Thyroid gland (tissue), 4 donors: ENCODE measurements at regions not wholly inside any gene's neighbourhood (a gene's known extent, or its start where the extent isn't known, plus 50 kb on each side); places are given as distances from the start of the nearest gene placed in this dataset.
A peak's percentile ranks its signal among the peaks of the same experiment; 100 is the strongest.

Experiments used
- DNase-seq, 2 donors: peaks; one replicate each; pipeline ENCODE4 v3.0.0-alpha.2; 2019
- H3K27ac ChIP-seq, 3 donors: fragments of 200-600 bp; sonication (generic); 1 replicate in 2 of 3; 2 replicates in 1 of 3; pipeline ENCODE4 v1.5.1; 2016 to 2019; ENCODE audit warnings: mild to moderate bottlenecking in 1 of 3, moderate library complexity in 1 of 3
- H3K27me3 ChIP-seq: fragments of 200-600 bp; sonication (generic); one replicate; pipeline ENCODE4 v1.5.1; 2019
- H3K36me3 ChIP-seq, 2 donors: fragments of 200-600 bp; sonication (generic); one replicate each; pipeline ENCODE4 v1.5.1; 2016 to 2019
- H3K4me1 ChIP-seq, 2 donors: fragments of 200-600 bp; sonication (generic); one replicate each; pipeline ENCODE4 v1.5.1; 2017 to 2019
- H3K4me3 ChIP-seq, 3 donors: fragments of 200-600 bp; sonication (generic); replicated peaks in 1 of 3; 1 replicate in 2 of 3; 2 replicates in 1 of 3; pipeline ENCODE4 v1.5.1; 2016; ENCODE audit warnings: mild to moderate bottlenecking in 1 of 3
- H3K9me3 ChIP-seq: fragments of 200-600 bp; sonication (generic); one replicate; pipeline ENCODE4 v1.5.1; 2017
- CTCF ChIP-seq, 6 experiments: fragments of 200-600 bp in 3 of 6; fragments of 450-650 bp in 3 of 6; sonication (generic) in 3 of 6; IDR thresholded peaks; one replicate each; pipeline ENCODE4 v1.5.1; 2016 to 2019; ENCODE audit warnings: antibody characterized with exemption in 6 of 6, mild to moderate bottlenecking in 2 of 6, inconsistent platforms in 1 of 6, moderate library complexity in 1 of 6
- POLR2A ChIP-seq, 2 donors: fragments of 450-650 bp; IDR thresholded peaks; one replicate each; pipeline ENCODE4 v1.6.1; 2017; ENCODE audit warnings: antibody characterized with exemption in 2 of 2, mild to moderate bottlenecking in 2 of 2, moderate library complexity in 1 of 2
- WGBS, 2 donors: methylation state at CpG; one replicate each; pipeline ENCODE4 v1.1.5; 2017; 5-methylcytosine and 5-hydroxymethylcytosine counted together
- intact Hi-C: fragments of 100-400 bp; cut with DNase I; formaldehyde crosslinking; loops from one replicate; pipeline ENCODE4 v1.15.1; 2023

DNA sequence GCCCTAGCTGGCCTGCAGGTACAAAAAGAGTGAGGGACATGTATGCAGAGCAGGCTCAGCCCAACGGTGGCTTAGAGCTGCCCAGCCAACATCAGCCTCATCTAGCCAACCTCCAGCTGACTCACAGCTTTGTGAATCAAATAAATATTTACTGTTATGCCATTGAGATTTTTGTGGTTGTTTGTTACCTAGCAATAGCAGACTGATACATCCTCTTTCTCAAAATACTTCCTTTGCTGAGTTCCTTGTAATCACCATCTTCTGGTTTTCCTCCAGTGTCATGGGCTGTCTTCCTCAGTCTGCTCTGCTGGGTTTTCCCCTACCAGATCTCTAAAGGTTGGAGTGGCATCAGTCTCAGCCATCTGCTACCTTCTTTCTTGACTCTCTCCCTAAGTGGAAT is 126.6 kb upstream of the SLC1A4 start:
- Histone ChIP-seq H3K36me3 (no peaks in the 10 kb centered on the region), H3K4me1 (peaks cover 15 to 31% of the 10 kb centered on the region in 2 donors), H3K27ac (no peak overlapping the region), H3K9me3 (no peaks in the 10 kb centered on the region), H3K27me3 (no peaks in the 10 kb centered on the region), H3K4me3 (no peak overlapping the region)
- TF ChIP-seq POLR2A (IDR thresholded peaks at IDR 0.05) (no peak), CTCF (IDR thresholded peaks at IDR 0.05) (no peak)
- DNase-seq: no peak
- WGBS, 2 donors: 78 to 81% methylated on average over 1 of the region's 1 CpG
- intact Hi-C loops: loop anchor here (10.0 kb wide), 1 partner anchor 538 kb away; no protein-coding TSS in a partner anchor

GRCh38 chr2:64863097-64863820 is 125.9 kb upstream of the SLC1A4 start:
- intact Hi-C loops: loop anchor here (10.0 kb wide), 1 partner anchor 538 kb away; no protein-coding TSS in a partner anchor
- Histone ChIP-seq H3K36me3 (no peaks in the 10 kb centered on the region), H3K9me3 (no peaks in the 10 kb centered on the region), H3K27me3 (no peaks in the 10 kb centered on the region), H3K4me1 (peaks cover 8 to 24% of the 10 kb centered on the region in 2 donors), H3K27ac (no peak overlapping the region), H3K4me3 (no peak overlapping the region)
- DNase-seq: no peak
- TF ChIP-seq CTCF (IDR thresholded peaks at IDR 0.05): no peak
- TF ChIP-seq POLR2A (IDR thresholded peaks at IDR 0.05): no peak
- 88 to 94% methylated on average over 4 of the region's 4 CpGs for WGBS, 2 donors

DNA sequence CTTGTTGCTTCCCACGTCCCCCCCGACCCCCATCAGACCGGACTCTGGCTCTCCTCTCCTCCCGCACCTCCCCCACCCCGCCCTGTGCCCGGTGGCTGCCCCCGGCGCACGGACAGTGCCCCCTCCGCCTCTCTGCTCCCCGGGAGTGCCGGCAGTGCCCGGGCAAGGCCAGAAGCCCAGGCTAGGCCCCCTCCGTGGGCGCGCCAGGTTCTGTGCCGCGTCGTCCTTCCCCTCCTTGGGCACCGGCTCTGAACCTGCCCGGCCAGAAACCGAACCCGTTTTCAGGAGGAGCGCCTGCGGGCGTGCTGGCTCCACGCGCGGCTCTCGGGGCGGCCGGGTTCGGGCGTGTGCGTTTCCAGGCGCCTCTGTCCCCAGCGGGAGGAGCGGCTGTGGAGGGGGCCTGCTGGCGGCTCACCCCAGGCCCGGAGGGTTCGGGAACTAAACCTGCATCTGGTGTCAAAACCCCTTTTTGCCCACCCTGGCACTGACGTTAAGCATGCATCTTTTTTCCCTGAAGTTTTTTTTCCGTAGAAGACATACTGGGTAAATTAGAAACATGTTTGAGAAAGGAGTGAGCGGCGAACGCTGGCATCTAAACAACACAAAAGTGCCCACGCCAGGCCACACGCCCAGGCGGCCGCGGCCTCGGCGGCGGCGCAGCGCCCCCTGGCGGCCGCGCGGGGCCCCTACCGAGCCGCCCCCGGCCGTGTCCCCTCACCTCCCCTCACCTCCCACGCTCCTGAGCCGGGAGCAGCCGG is 123.9 kb upstream of the SLC1A4 start:
- peak; percentile 67 to 70 for DNase-seq
- WGBS, 2 donors: 0 to 3% methylated on average over 31 to 46 of the region's 67 CpGs
- H3K27me3 ChIP-seq: no peaks in the 10 kb centered on the region
- intact Hi-C loops: loop anchor here (2.0 to 10.0 kb wide), 4 partner anchors 218 to 540 kb away; partner anchors contain the start of gene AFTPH
- peak overlapping the region; percentile 16 to 75 (median 55) for H3K4me3 ChIP-seq
- H3K27ac ChIP-seq: peak overlapping the region; percentile 67 to 79 (median 76)
- no peak for TF ChIP-seq POLR2A (IDR thresholded peaks at IDR 0.05)
- peak in 4 of 6 experiments; percentile 67 to 97 (median 94) for TF ChIP-seq CTCF (IDR thresholded peaks at IDR 0.05)
- no peaks in the 10 kb centered on the region for H3K36me3 ChIP-seq
- no peaks in the 10 kb centered on the region for H3K9me3 ChIP-seq
- peaks cover 0 to 8% of the 10 kb centered on the region in 2 donors for H3K4me1 ChIP-seq

- DNase-seq: no peak
- no peak for TF ChIP-seq POLR2A (IDR thresholded peaks at IDR 0.05)
- TF ChIP-seq CTCF (IDR thresholded peaks at IDR 0.05): peak in 1 of 6 experiments; percentile 19
- H3K4me3 ChIP-seq: no peak overlapping the region
Measured at GRCh38 chr2:64865831-64866345, 123.3 kb upstream of the SLC1A4 start.

More at GRCh38 chr2:64865831-64866345, 123.3 kb upstream of the SLC1A4 start:
- Histone ChIP-seq H3K9me3 (no peaks in the 10 kb centered on the region), H3K27ac (no peak overlapping the region), H3K36me3 (no peaks in the 10 kb centered on the region), H3K27me3 (no peaks in the 10 kb centered on the region), H3K4me1 (peaks cover 0 to 8% of the 10 kb centered on the region in 2 donors)
- intact Hi-C loops: loop anchor here (2.0 to 10.0 kb wide), 4 partner anchors 219 to 541 kb away; partner anchors contain the start of gene AFTPH
- 57 to 61% methylated on average over 10 of the region's 10 CpGs for whole genome bisulfite sequencing, 2 donors
